IMR-90 (cell line): ENCODE measurements at regions not wholly inside any gene's neighbourhood (a gene's known extent, or its start where the extent isn't known, plus 50 kb on each side); places are given as distances from the start of the nearest gene placed in this dataset.

Experiments used
- ATAC-seq: fragments of 200-7000 bp; cut with Tn5 transposase; 2 replicates; pipeline ENCODE4 v1.9.1; 2020; ENCODE audit warnings: low read depth, mild to moderate bottlenecking, moderate library complexity
- BruUV-seq: library from RNA; stranded (reverse); fragments of 400-500 nt; replicated peaks from 2 replicates; lab custom pipeline; 2021; lab: Mats Ljungman, UMichigan
- CTCF ChIA-PET: fragments of 300-600 bp; formaldehyde crosslinking; extraction: SDS; loops from one replicate; lab custom pipeline; 2021; ENCODE audit warnings: antibody characterized with exemption; lab: Yijun Ruan, JAX
- POLR2A ChIA-PET: fragments of 300-600 bp; sonication (Branson Sonifier 250); formaldehyde crosslinking; loops from one replicate; lab custom pipeline; 2022; ENCODE audit warnings: antibody characterized with exemption; ENCODE audit not compliant: unreplicated experiment; lab: Charles Lee
- DNase-seq: peaks from one replicate; pipeline ENCODE4 v3.0.0; 2013
- H2AFZ ChIP-seq: replicated peaks from 2 replicates; pipeline ENCODE3; 2013; ENCODE audit warnings: low read length, mild to moderate bottlenecking; ENCODE audit not compliant: poor library complexity
- H2AK5ac ChIP-seq: 2 replicates; pipeline ENCODE4 v1.6.1; 2013; ENCODE audit warnings: low read depth, low read length, inconsistent platforms
- H2AK9ac ChIP-seq: replicated peaks from 2 replicates; pipeline ENCODE3; 2013; ENCODE audit warnings: mild to moderate bottlenecking, low read depth, low read length, moderate library complexity; ENCODE audit not compliant: poor library complexity
- H2BK120ac ChIP-seq: 2 replicates; pipeline ENCODE4 v1.6.1; 2013; ENCODE audit warnings: low read depth, low read length, inconsistent platforms
- H2BK15ac ChIP-seq: 3 replicates; pipeline ENCODE4 v1.6.1; 2013; ENCODE audit warnings: low read depth, low read length, inconsistent platforms
- H2BK20ac ChIP-seq: 2 replicates; pipeline ENCODE4 v1.6.1; 2013; ENCODE audit warnings: low read depth, mild to moderate bottlenecking, inconsistent platforms, low read length, moderate library complexity
- H2BK5ac ChIP-seq: 2 replicates; pipeline ENCODE4 v1.6.1; 2013; ENCODE audit warnings: mild to moderate bottlenecking, low read depth, low read length, inconsistent platforms; ENCODE audit not compliant: poor library complexity, severe bottlenecking
- H3K14ac ChIP-seq: replicated peaks from 2 replicates; pipeline ENCODE4 v1.6.1; 2013; ENCODE audit warnings: low read depth, low read length, inconsistent platforms
- H3K18ac ChIP-seq: 2 replicates; pipeline ENCODE4 v1.6.1; 2013; ENCODE audit warnings: low read depth, low read length, control low read depth
- H3K23ac ChIP-seq: 2 replicates; pipeline ENCODE4 v1.6.1; 2013; ENCODE audit warnings: low read depth, low read length, inconsistent platforms
- H3K27ac ChIP-seq: 2 replicates; pipeline ENCODE4 v1.5.1; 2013; ENCODE audit warnings: mild to moderate bottlenecking, control low read depth, low read length; ENCODE audit not compliant: insufficient read depth
- H3K27me3 ChIP-seq: 2 replicates; pipeline ENCODE4 v1.6.1; 2013; ENCODE audit warnings: low read length; ENCODE audit not compliant: control insufficient read depth, insufficient read depth
- H3K36me3 ChIP-seq: 2 replicates; pipeline ENCODE4 v1.6.1; 2013; ENCODE audit warnings: low read length, mixed read lengths; ENCODE audit not compliant: control insufficient read depth, insufficient read depth
- H3K4ac ChIP-seq: 2 replicates; pipeline ENCODE4 v1.6.1; 2013; ENCODE audit warnings: low read depth, low read length, inconsistent platforms
- H3K4me1 ChIP-seq: 2 replicates; pipeline ENCODE4 v1.6.1; 2013; ENCODE audit warnings: low read length, mixed read lengths; ENCODE audit not compliant: control insufficient read depth, insufficient read depth
- H3K4me2 ChIP-seq: 2 replicates; pipeline ENCODE4 v1.6.1; 2013; ENCODE audit warnings: low read depth, mild to moderate bottlenecking, control low read depth, low read length, moderate library complexity
- H3K4me3 ChIP-seq: 2 replicates; pipeline ENCODE4 v1.5.1; 2013; ENCODE audit warnings: low read depth, mild to moderate bottlenecking, control low read depth, low read length, moderate library complexity; ENCODE audit not compliant: insufficient read depth
- H3K56ac ChIP-seq: 2 replicates; pipeline ENCODE4 v1.6.1; 2013; ENCODE audit warnings: low read length, inconsistent platforms; ENCODE audit not compliant: insufficient read depth; ENCODE audit errors: extremely low read depth
- H3K79me1 ChIP-seq, 2 experiments: 2 replicates each; pipeline ENCODE4 v1.6.1; 2013; ENCODE audit warnings: low read length in 2 of 2, inconsistent platforms in 1 of 2, low read depth in 1 of 2
- H3K9ac ChIP-seq: 2 replicates; pipeline ENCODE4 v1.6.1; 2013; ENCODE audit warnings: low read depth, low read length, control low read depth
- H3K9me1 ChIP-seq: 2 replicates; pipeline ENCODE4 v1.6.1; 2013; ENCODE audit warnings: low read length, inconsistent platforms; ENCODE audit not compliant: insufficient read depth
- H3K9me3 ChIP-seq: 2 replicates; pipeline ENCODE4 v1.6.1; 2013; ENCODE audit warnings: low read length; ENCODE audit not compliant: control insufficient read depth, insufficient read depth
- H4K20me1 ChIP-seq: 2 replicates; pipeline ENCODE4 v1.6.1; 2013; ENCODE audit warnings: low read length, inconsistent platforms; ENCODE audit not compliant: insufficient read depth
- H4K5ac ChIP-seq: 2 replicates; pipeline ENCODE4 v1.6.1; 2013; ENCODE audit warnings: mild to moderate bottlenecking, low read depth, low read length, control low read depth
- H4K8ac ChIP-seq, 2 experiments: 2 replicates each; pipeline ENCODE4 v1.6.1; 2013; ENCODE audit warnings: low read depth in 2 of 2, low read length in 2 of 2, control low read depth in 1 of 2, inconsistent platforms in 1 of 2
- H4K91ac ChIP-seq: 2 replicates; pipeline ENCODE4 v1.6.1; 2013; ENCODE audit warnings: low read depth, low read length, inconsistent platforms; ENCODE audit not compliant: insufficient read depth
- MAZ ChIP-seq: IDR thresholded peaks from 2 replicates; pipeline ENCODE4 v1.6.1; 2012; ENCODE audit warnings: low read depth, mild to moderate bottlenecking, low read length, improper control_type of control experiment, moderate library complexity, borderline replicate concordance
- RCOR1 ChIP-seq: IDR thresholded peaks from 2 replicates; pipeline ENCODE4 v1.6.1; 2012; ENCODE audit warnings: mild to moderate bottlenecking, low read length, improper control_type of control experiment; ENCODE audit not compliant: insufficient replicate concordance
- WGBS, 2 experiments: methylation state at CpG; one replicate each; pipeline versions ENCODE4 v1.1.5 to v1.1.7; 2013; ENCODE audit warnings: missing lambda C conversion rate in 2 of 2; ENCODE audit not compliant: insufficient read length in 1 of 2; ENCODE audit errors: extremely low coverage in 2 of 2; 5-methylcytosine and 5-hydroxymethylcytosine counted together
- dilution Hi-C: fragments of 300-500 bp; cut with HindIII; formaldehyde crosslinking; loops from one replicate; pipeline ENCODE4 v1.14.3; 2018; ENCODE audit warnings: low sequenced_read_pairs; ENCODE audit not compliant: unreplicated experiment
- in situ Hi-C: fragments of 300-500 bp; cut with MboI; formaldehyde crosslinking; loops from 3 replicates; pipeline ENCODE4 v1.14.3; 2019; ENCODE audit warnings: low sequenced_read_pairs, inconsistent platforms, mixed read lengths
- intact Hi-C: fragments of 100-400 bp; cut with micrococcal nuclease; formaldehyde crosslinking; loops from 2 replicates; pipeline ENCODE4 v1.10.0; 2022
- TF ChIP-seq, protein P1 (sequence below): fragments of 150-350 bp; IDR thresholded peaks from 2 replicates; pipeline ENCODE4 v1.6.1; 2017; ENCODE audit warnings: mild to moderate bottlenecking, antibody characterized with exemption, low read length, low read depth

DNA sequence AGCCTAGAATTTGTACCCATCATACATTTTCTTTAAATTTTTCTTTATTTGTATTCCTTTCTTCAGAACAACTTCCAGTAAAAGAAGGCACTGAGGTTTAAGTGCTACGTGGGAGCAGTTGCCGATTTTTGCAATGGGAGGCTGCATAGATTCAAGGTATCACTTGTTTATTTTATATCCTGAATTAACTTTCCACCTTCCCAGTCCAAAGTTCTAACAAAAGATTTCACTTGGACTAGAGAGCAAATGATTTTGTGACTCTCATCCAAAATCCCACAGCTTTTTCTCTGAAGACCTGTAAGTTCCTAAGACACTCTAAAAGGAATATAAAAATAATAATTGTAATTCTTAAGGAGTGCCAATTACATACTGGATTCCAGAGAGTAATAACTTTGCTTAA is 139.1 kb upstream of the SPRY4 start:
- H3K14ac ChIP-seq: no peak overlapping the region
- H2BK120ac ChIP-seq: no peak overlapping the region
- H2AK9ac ChIP-seq: no peak overlapping the region
- no peak overlapping the region for H3K23ac ChIP-seq
- no peak overlapping the region for H2AFZ ChIP-seq
- TF ChIP-seq RCOR1 (no peak), MAZ (no peak)
- TF ChIP-seq, protein P1, sequence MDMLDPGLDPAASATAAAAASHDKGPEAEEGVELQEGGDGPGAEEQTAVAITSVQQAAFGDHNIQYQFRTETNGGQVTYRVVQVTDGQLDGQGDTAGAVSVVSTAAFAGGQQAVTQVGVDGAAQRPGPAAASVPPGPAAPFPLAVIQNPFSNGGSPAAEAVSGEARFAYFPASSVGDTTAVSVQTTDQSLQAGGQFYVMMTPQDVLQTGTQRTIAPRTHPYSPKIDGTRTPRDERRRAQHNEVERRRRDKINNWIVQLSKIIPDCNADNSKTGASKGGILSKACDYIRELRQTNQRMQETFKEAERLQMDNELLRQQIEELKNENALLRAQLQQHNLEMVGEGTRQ: no peak
- no peak overlapping the region for H2AK5ac ChIP-seq
- H3K9me1 ChIP-seq: peaks cover 19% of the 10 kb centered on the region
- no peak overlapping the region for H3K9ac ChIP-seq
- dilution Hi-C loops (no loop called here), intact Hi-C loops (no loop called here), in situ Hi-C loops (no loop called here)
- H3K56ac ChIP-seq: no peak overlapping the region
- no peak overlapping the region for H4K8ac ChIP-seq
- H3K27ac ChIP-seq: no peak overlapping the region
- H3K4me2 ChIP-seq: no peak overlapping the region
- no peak for ATAC-seq
- no peaks in the 10 kb centered on the region for H3K9me3 ChIP-seq
- no peak for DNase-seq
- no peak overlapping the region for H3K18ac ChIP-seq
- no peak overlapping the region for H3K4me3 ChIP-seq
- H2BK5ac ChIP-seq: no peak overlapping the region
- no TSS peak for BruUV-seq
- WGBS, 2 experiments: no CpG with 5 or more reads among the region's 2 CpGs
- no peaks in the 10 kb centered on the region for H4K20me1 ChIP-seq
- POLR2A ChIA-PET: no interaction called here
- no peaks in the 10 kb centered on the region for H3K36me3 ChIP-seq
- no peak overlapping the region for H3K4ac ChIP-seq
- H3K27me3 ChIP-seq: no peaks in the 10 kb centered on the region
- peaks cover 0 to 15% of the 10 kb centered on the region in 2 experiments; a peak in 2 of 4 replicates for H3K79me1 ChIP-seq
- H4K91ac ChIP-seq: no peak overlapping the region
- H4K5ac ChIP-seq: no peak overlapping the region
- CTCF ChIA-PET: no interaction called here
- peaks cover 15% of the 10 kb centered on the region for H3K4me1 ChIP-seq
- no peak overlapping the region for H2BK20ac ChIP-seq
- H2BK15ac ChIP-seq: no peak overlapping the region
